ENCODE measurements at regions not wholly inside any gene's neighbourhood (a gene's known extent, or its start where the extent isn't known, plus 50 kb on each side); places are given as distances from the start of the nearest gene placed in this dataset.
A peak's percentile ranks its signal among the peaks of the same experiment; 100 is the strongest.

- DNase-seq (ENCODE audit: unreplicated experiment): no peak
- Mint-ChIP-seq H3K4me1 (ENCODE audit: insufficient read depth, unreplicated experiment) (peaks cover 6% of the 10 kb centered on the region), H3K4me3 (ENCODE audit: unreplicated experiment) (no peak overlapping the region), H3K36me3 (ENCODE audit: insufficient read depth, unreplicated experiment) (no peaks in the 10 kb centered on the region), H3K27ac (ENCODE audit: low read depth, unreplicated experiment) (no peak overlapping the region), H3K9me3 (ENCODE audit: unreplicated experiment) (no peaks in the 10 kb centered on the region), H3K27me3 (ENCODE audit: insufficient read depth, unreplicated experiment) (no peaks in the 10 kb centered on the region)
- intact Hi-C loops (cut with micrococcal nuclease): no loop called here
- ChIA-PET POLR2A (no interaction called here), CTCF (interaction anchor here (0.7 kb wide), 1 partner anchor 310 kb away, joined by 4 read pairs; no protein-coding TSS in a partner anchor)
- no TSS peak for BruUV-seq (replicated peaks)
- no peak for TF ChIP-seq CTCF (IDR thresholded peaks at IDR 0.05; ENCODE audit: unreplicated experiment)
Observed at GRCh38 chr7:19364950-19365349, 219.7 kb upstream of the FERD3L start.

- peaks cover 6% of the 10 kb centered on the region for H3K4me1 Mint-ChIP-seq (ENCODE audit: insufficient read depth, unreplicated experiment)
- H3K36me3 Mint-ChIP-seq (ENCODE audit: insufficient read depth, unreplicated experiment): no peaks in the 10 kb centered on the region
- ChIA-PET POLR2A (no interaction called here), CTCF (no interaction called here)
- peak; percentile 84 for DNase-seq (ENCODE audit: unreplicated experiment)
- no peaks in the 10 kb centered on the region for H3K9me3 Mint-ChIP-seq (ENCODE audit: unreplicated experiment)
- intact Hi-C loops (cut with micrococcal nuclease): no loop called here
- H3K27ac Mint-ChIP-seq (ENCODE audit: low read depth, unreplicated experiment): no peak overlapping the region
- no peak overlapping the region for H3K4me3 Mint-ChIP-seq (ENCODE audit: unreplicated experiment)
- no TSS peak for BruUV-seq (replicated peaks)
- no peaks in the 10 kb centered on the region for H3K27me3 Mint-ChIP-seq (ENCODE audit: insufficient read depth, unreplicated experiment)
- no peak for TF ChIP-seq CTCF (IDR thresholded peaks at IDR 0.05; ENCODE audit: unreplicated experiment)
Observed at GRCh38 chr7:19362099-19362498, 216.9 kb upstream of the FERD3L start.

- no peak for TF ChIP-seq CTCF (IDR thresholded peaks at IDR 0.05; ENCODE audit: unreplicated experiment)
- CTCF ChIA-PET: no interaction called here
- POLR2A ChIA-PET: no interaction called here
- Mint-ChIP-seq H3K27ac (ENCODE audit: low read depth, unreplicated experiment) (no peak overlapping the region), H3K36me3 (ENCODE audit: insufficient read depth, unreplicated experiment) (no peaks in the 10 kb centered on the region), H3K4me3 (ENCODE audit: unreplicated experiment) (no peak overlapping the region), H3K27me3 (ENCODE audit: insufficient read depth, unreplicated experiment) (no peaks in the 10 kb centered on the region), H3K9me3 (ENCODE audit: unreplicated experiment) (no peaks in the 10 kb centered on the region), H3K4me1 (ENCODE audit: insufficient read depth, unreplicated experiment) (no peaks in the 10 kb centered on the region)
- intact Hi-C loops (cut with micrococcal nuclease): no loop called here
- BruUV-seq (replicated peaks): no TSS peak
- DNase-seq (ENCODE audit: unreplicated experiment): no peak
Observed at GRCh38 chr7:19353180-19353579, 208.0 kb upstream of the FERD3L start.

GRCh38 chr7:19352305-19352695 is 207.1 kb upstream of the FERD3L start:
- TF ChIP-seq CTCF (IDR thresholded peaks at IDR 0.05; ENCODE audit: unreplicated experiment): no peak
- H3K4me3 Mint-ChIP-seq (ENCODE audit: unreplicated experiment): no peak overlapping the region

More at GRCh38 chr7:19352305-19352695, 207.1 kb upstream of the FERD3L start:
- BruUV-seq (replicated peaks): no TSS peak
- Mint-ChIP-seq H3K27me3 (ENCODE audit: insufficient read depth, unreplicated experiment) (no peaks in the 10 kb centered on the region), H3K9me3 (ENCODE audit: unreplicated experiment) (no peaks in the 10 kb centered on the region), H3K27ac (ENCODE audit: low read depth, unreplicated experiment) (no peak overlapping the region), H3K4me1 (ENCODE audit: insufficient read depth, unreplicated experiment) (no peaks in the 10 kb centered on the region), H3K36me3 (ENCODE audit: insufficient read depth, unreplicated experiment) (no peaks in the 10 kb centered on the region)
- no peak for DNase-seq (ENCODE audit: unreplicated experiment)
- ChIA-PET POLR2A (interaction anchor here (0.8 kb wide), 1 partner anchor 36 kb away, joined by 3 read pairs; no protein-coding TSS in a partner anchor), CTCF (no interaction called here)
- intact Hi-C loops (cut with micrococcal nuclease): no loop called here
